HG03175 (cell line): ENCODE measurements at regions not wholly inside any gene's neighbourhood (a gene's known extent, or its start where the extent isn't known, plus 50 kb on each side); places are given as distances from the start of the nearest gene placed in this dataset.
"Not testable (repeated sequence)": the region's sequence is repeated elsewhere in the genome, so short reads cannot be mapped to it uniquely, and the experiment has no call there.

ENCODE experiments used
- ATAC-seq: cut with Tn5 transposase; IDR thresholded peaks from one replicate; pipeline ENCODE4 v1.9.1; 2021; ENCODE audit warnings: mild to moderate bottlenecking, moderate library complexity; ENCODE audit not compliant: unreplicated experiment

DNA sequence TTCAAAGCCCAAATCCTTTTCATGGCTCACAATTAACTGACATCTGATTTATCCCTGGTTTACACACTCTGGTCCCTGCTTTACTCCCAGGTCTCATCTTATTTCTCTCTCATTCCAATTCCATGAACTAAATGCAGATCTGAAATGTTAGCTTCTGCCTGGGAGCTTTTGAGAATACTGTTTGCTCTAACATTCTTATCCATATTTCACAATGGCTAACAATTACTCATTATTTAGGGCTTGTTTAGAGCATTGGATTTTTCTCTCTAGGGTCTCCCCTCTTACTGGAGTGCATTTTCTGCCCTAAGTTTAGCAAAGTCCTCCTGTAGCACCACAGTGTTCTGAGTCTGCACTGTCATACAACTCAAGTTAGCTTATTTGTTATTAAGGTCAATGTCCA is 121.5 kb upstream of the HCRTR2 start:
- ATAC-seq, result no peak

DNA sequence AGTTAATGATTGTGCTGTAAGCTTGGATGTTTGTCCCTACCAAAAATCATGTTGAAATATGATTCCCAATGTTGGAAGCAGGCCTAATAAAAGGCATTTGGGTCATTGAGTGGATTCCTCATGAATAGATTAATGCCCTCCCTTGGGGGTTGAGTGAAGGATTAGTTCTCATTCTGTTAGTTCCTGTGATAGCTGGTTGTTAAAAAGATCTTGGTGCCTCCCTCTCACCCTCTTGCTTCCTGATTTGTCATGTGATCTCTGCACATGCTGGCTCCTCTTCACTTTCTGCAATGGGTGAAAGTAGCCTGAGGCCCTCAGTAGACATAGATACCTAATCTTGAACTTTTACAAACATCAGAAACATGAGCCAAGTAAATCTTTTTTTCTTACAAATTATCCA is 115.6 kb upstream of the HCRTR2 start:
- no peak for ATAC-seq

GRCh38 chr6:55064711-55065420 is 109.4 kb upstream of the HCRTR2 start:
- ATAC-seq, result no peak

DNA sequence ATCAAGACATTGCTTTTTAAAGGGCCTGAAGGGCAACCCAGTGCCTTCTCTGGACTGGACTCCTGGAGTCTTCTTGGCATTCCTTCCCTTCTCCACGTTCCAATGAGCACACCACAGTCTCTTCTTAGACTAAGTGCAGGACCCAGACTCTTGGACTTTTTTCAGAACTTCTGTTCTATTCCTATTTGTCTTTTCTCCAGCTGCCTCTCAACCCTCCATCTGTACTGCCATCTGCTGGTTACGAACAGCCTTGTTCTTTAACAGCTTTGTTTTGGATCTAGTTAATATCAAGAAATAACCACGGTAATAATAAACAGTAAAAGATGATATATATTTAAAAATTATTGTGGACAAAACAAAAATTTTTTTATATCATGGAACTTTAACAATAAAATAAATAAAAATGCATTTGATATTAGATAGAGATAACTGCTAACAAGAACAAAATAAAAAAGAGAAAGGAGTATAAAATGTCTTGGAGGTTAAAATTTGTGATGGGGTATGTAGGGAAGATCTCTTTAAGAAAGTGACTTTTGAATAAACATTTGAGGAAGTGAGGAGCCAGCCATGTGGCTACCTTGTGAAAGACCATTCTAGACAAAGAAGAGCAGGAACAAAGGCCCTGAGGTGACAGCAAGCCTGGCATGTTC is 105.1 kb upstream of the HCRTR2 start:
- no peak for ATAC-seq

- no peak for ATAC-seq
Observed at GRCh38 chr6:55082021-55082420, 92.3 kb upstream of the HCRTR2 start.

GRCh38 chr6:55088011-55088410 is 86.3 kb upstream of the HCRTR2 start:
- not testable (repeated sequence) for ATAC-seq

DNA sequence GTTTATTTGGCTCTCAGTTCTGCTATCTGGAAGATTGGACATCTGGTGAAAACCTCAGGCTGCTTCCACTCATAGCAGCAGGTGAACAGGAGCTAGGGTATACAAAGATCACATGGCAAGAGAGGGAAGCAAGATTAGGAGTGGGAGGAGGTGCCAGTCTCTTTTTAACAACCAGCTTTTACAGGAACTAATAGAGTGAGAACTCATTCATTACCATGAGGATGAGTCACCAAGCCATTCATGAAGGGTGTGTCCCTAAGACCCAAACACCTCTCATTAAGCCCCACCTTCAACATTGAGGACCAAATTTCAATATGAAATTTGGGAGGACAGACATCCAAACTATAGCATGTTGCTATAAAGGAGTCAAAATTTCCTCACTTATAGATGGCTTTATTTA is 85.4 kb upstream of the HCRTR2 start:
- ATAC-seq, result no peak

GRCh38 chr6:55089325-55089724 is 85.0 kb upstream of the HCRTR2 start:
- no peak for ATAC-seq

GRCh38 chr6:55100686-55101085 is 73.6 kb upstream of the HCRTR2 start:
- no peak for ATAC-seq

- no peak for ATAC-seq
Observed at GRCh38 chr6:55101157-55101556, 73.2 kb upstream of the HCRTR2 start.

DNA sequence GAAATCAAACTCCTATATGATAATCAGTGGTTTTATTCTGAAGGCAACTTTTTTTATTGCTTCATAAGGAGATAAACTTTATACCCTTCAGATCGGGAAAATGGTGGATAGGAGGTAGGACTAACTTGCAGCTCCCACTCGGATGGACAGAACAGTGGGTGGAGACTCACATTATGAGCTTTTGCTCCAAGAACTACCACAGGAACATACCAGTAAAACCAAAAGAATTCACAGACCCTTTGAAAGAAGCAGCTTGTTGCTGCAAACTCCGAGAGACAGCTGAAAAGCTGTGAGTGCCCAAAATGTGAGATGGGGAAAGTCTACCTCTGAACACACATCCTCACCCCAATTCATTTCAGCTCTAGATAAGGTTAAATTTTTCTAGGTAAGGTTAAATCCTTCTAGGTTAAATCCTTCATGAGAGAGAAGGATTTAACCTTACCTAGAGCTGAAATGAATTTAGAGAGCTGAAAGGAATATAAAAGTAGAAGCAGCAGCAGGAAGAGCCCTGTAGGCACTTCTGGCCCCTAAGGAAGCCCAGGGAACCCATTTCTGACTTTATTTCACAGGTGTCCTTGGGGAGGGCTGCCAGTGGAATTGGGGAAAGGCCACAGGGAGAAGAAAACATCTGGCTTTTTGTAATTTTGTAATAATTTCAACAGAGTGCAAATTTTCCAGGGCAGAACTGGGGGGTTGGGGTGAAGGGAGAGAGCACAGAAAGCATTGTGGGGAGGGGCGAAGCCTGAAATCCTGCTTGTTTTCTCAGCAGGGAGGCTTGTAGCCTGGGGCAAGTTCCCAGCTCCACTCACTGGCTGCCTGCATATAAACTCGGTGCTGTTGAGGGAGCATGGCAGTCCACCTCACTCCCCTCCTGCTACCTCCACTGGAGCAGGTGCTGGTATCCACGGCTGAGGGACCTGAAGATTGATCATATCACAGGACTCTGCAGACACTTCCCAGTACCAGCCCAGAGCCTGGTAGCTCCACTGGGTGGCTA is 65.9 kb upstream of the HCRTR2 start:
- no peak for ATAC-seq

DNA sequence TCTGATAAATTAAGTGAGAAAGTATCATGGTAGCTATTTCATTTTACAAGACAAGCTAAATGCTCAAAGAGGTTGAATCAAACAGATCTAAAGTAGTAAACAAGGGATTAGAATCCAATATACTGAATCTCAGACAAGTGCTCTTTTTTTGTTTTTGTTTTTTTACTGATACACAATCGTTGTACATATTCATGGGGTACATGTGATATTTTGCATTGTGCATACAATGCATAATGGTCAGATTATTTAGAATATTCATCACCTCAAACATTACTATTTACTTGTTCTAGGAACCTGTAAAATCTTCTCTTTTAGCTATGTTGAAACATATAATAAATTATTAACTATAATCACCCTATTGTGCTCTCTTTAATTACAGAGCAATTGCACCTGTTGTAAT is 57.0 kb upstream of the HCRTR2 start:
- ATAC-seq, result no peak

DNA sequence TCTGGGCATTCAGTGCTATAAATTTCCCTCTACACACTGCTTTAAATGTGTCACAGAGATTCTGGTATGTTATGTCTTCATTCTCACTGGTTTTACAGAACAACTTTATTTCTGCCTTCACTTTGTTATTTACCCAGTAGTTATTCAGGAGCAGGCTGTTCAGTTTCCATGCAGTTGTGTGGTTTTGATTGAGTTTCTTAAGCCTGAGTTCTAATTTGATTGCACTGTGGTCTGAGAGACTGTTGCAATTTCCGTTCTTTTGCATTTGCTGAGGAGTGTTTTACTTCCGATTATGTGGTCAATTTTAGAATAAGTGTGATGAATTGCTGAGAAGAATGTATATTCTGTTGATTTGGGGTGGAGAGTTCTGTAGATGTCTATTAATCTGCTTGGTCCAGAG is 50.1 kb upstream of the HCRTR2 start:
- ATAC-seq, result not testable (repeated sequence)
